Large intestine (tissue), 3 donors: ENCODE measurements at regions not wholly inside any gene's neighbourhood (a gene's known extent, or its start where the extent isn't known, plus 50 kb on each side); places are given as distances from the start of the nearest gene placed in this dataset.

Experiments
- DNase-seq, 2 donors: peaks; one replicate each; pipeline versions ENCODE4 v3.0.0 to v3.0.0-alpha.2; 2013
- H3K27ac ChIP-seq: one replicate; pipeline ENCODE4 v1.5.1; 2013; ENCODE audit warnings: low read length
- H3K27me3 ChIP-seq: 2 replicates; pipeline ENCODE4 v1.6.1; 2013; ENCODE audit warnings: low read length; ENCODE audit not compliant: control insufficient read depth, insufficient read depth
- H3K36me3 ChIP-seq: 2 replicates; pipeline ENCODE4 v1.6.1; 2013; ENCODE audit warnings: low read length; ENCODE audit not compliant: control insufficient read depth, insufficient read depth
- H3K4me1 ChIP-seq: one replicate; pipeline ENCODE4 v1.6.1; 2013; ENCODE audit warnings: low read length; ENCODE audit not compliant: control insufficient read depth, insufficient read depth
- H3K4me3 ChIP-seq: one replicate; pipeline ENCODE4 v1.5.1; 2013; ENCODE audit warnings: low read length
- H3K9me3 ChIP-seq: one replicate; pipeline ENCODE4 v1.6.1; 2013; ENCODE audit warnings: mild to moderate bottlenecking, low read depth, low read length, moderate library complexity; ENCODE audit not compliant: control insufficient read depth
- WGBS: methylation state at CpG from one replicate; pipeline ENCODE4 v1.1.5; 2013; ENCODE audit warnings: low lambda C conversion rate; ENCODE audit not compliant: insufficient coverage; 5-methylcytosine and 5-hydroxymethylcytosine counted together

- WGBS, result no CpG with 5 or more reads among the region's 2 CpGs
- no peaks in the 10 kb centered on the region for H3K27me3 ChIP-seq
- no peaks in the 10 kb centered on the region for H3K9me3 ChIP-seq
- no peaks in the 10 kb centered on the region for H3K36me3 ChIP-seq
- no peak overlapping the region for H3K27ac ChIP-seq
- no peak for DNase-seq
- H3K4me3 ChIP-seq, result no peak overlapping the region
- no peaks in the 10 kb centered on the region for H3K4me1 ChIP-seq
These were observed 87.1 kb upstream of the PTHLH start for GRCh38 chr12:28059668-28060067.

- no peak for DNase-seq
- Histone ChIP-seq H3K27me3 (no peaks in the 10 kb centered on the region), H3K36me3 (no peaks in the 10 kb centered on the region), H3K4me3 (no peak overlapping the region), H3K27ac (no peak overlapping the region), H3K9me3 (no peaks in the 10 kb centered on the region), H3K4me1 (no peaks in the 10 kb centered on the region)
- WGBS, result 43% methylated on average over 2 of the region's 6 CpGs
These were observed 88.3 kb upstream of the PTHLH start for GRCh38 chr12:28060871-28061270.

GRCh38 chr12:28063355-28063880 is 90.9 kb upstream of the PTHLH start:
- WGBS, result no CpG with 5 or more reads among the region's 2 CpGs

GRCh38 chr12:28065374-28065773 is 92.8 kb upstream of the PTHLH start:
- no peak overlapping the region for H3K4me3 ChIP-seq
- WGBS, result 89% methylated on average over 1 of the region's 2 CpGs
- no peaks in the 10 kb centered on the region for H3K9me3 ChIP-seq
- no peaks in the 10 kb centered on the region for H3K36me3 ChIP-seq
- no peak for DNase-seq
- H3K27ac ChIP-seq, result no peak overlapping the region
- H3K27me3 ChIP-seq, result no peaks in the 10 kb centered on the region
- H3K4me1 ChIP-seq, result no peaks in the 10 kb centered on the region

More at GRCh38 chr12:28063355-28063880, 90.9 kb upstream of the PTHLH start:
- Histone ChIP-seq H3K9me3 (no peaks in the 10 kb centered on the region), H3K27me3 (no peaks in the 10 kb centered on the region), H3K4me3 (no peak overlapping the region), H3K27ac (no peak overlapping the region), H3K4me1 (no peaks in the 10 kb centered on the region), H3K36me3 (no peaks in the 10 kb centered on the region)
- no peak for DNase-seq

GRCh38 chr12:28065889-28066630 is 93.5 kb upstream of the PTHLH start:
- H3K27me3 ChIP-seq, result no peaks in the 10 kb centered on the region
- no peaks in the 10 kb centered on the region for H3K4me1 ChIP-seq
- no CpG with 5 or more reads among the region's 1 CpG for WGBS
- no peaks in the 10 kb centered on the region for H3K9me3 ChIP-seq
- no peak for DNase-seq
- H3K27ac ChIP-seq, result no peak overlapping the region
- no peak overlapping the region for H3K4me3 ChIP-seq
- H3K36me3 ChIP-seq, result no peaks in the 10 kb centered on the region

GRCh38 chr12:28066879-28067278 is 94.3 kb upstream of the PTHLH start:
- H3K27ac ChIP-seq, result no peak overlapping the region

GRCh38 chr12:28068467-28068866 is 95.9 kb upstream of the PTHLH start:
- H3K4me1 ChIP-seq, result no peaks in the 10 kb centered on the region
- H3K27me3 ChIP-seq, result no peaks in the 10 kb centered on the region
- H3K36me3 ChIP-seq, result no peaks in the 10 kb centered on the region
- no peaks in the 10 kb centered on the region for H3K9me3 ChIP-seq
- no peak overlapping the region for H3K27ac ChIP-seq
- no peak overlapping the region for H3K4me3 ChIP-seq
- DNase-seq, result no peak

More at GRCh38 chr12:28066879-28067278, 94.3 kb upstream of the PTHLH start:
- H3K36me3 ChIP-seq, result no peaks in the 10 kb centered on the region
- DNase-seq, result no peak
- WGBS, result 83% methylated on average over 1 of the region's 1 CpG
- H3K9me3 ChIP-seq, result no peaks in the 10 kb centered on the region
- no peaks in the 10 kb centered on the region for H3K27me3 ChIP-seq
- no peak overlapping the region for H3K4me3 ChIP-seq
- H3K4me1 ChIP-seq, result no peaks in the 10 kb centered on the region

- no peak overlapping the region for H3K4me3 ChIP-seq
- H3K9me3 ChIP-seq, result no peaks in the 10 kb centered on the region
- H3K27ac ChIP-seq, result no peak overlapping the region
- no peaks in the 10 kb centered on the region for H3K27me3 ChIP-seq
- no peaks in the 10 kb centered on the region for H3K36me3 ChIP-seq
- DNase-seq, result no peak
- no peaks in the 10 kb centered on the region for H3K4me1 ChIP-seq
These were observed 107.0 kb upstream of the PTHLH start for GRCh38 chr12:28079539-28079938.

GRCh38 chr12:28082096-28082495 is 108.2 kb upstream of the CCDC91 start:
- H3K4me3 ChIP-seq, result no peak overlapping the region
- H3K36me3 ChIP-seq, result no peaks in the 10 kb centered on the region
- no peak for DNase-seq
- H3K9me3 ChIP-seq, result no peaks in the 10 kb centered on the region
- WGBS, result 0% methylated on average over 1 of the region's 1 CpG
- H3K27ac ChIP-seq, result no peak overlapping the region
- no peaks in the 10 kb centered on the region for H3K4me1 ChIP-seq
- no peaks in the 10 kb centered on the region for H3K27me3 ChIP-seq

- no peaks in the 10 kb centered on the region for H3K27me3 ChIP-seq
- H3K27ac ChIP-seq, result no peak overlapping the region
- H3K4me1 ChIP-seq, result no peaks in the 10 kb centered on the region
- H3K36me3 ChIP-seq, result no peaks in the 10 kb centered on the region
- H3K4me3 ChIP-seq, result no peak overlapping the region
- WGBS, result 79% methylated on average over 7 of the region's 7 CpGs
- no peaks in the 10 kb centered on the region for H3K9me3 ChIP-seq
- DNase-seq, result no peak
These were observed 106.2 kb upstream of the CCDC91 start for GRCh38 chr12:28083840-28084678.
